OCI-LY7 (cell line): ENCODE measurements at regions not wholly inside any gene's neighbourhood (a gene's known extent, or its start where the extent isn't known, plus 50 kb on each side); places are given as distances from the start of the nearest gene placed in this dataset.

ENCODE experiments used
- BruUV-seq: library from RNA; stranded (reverse); fragments of 400-500 nt; replicated peaks from 2 replicates; lab custom pipeline; 2021; lab: Mats Ljungman, UMichigan
- CTCF ChIA-PET: fragments of 300-600 bp; sonication (Branson Sonifier 250); formaldehyde crosslinking; loops from one replicate; lab custom pipeline; 2022; ENCODE audit warnings: antibody characterized with exemption; ENCODE audit not compliant: unreplicated experiment; lab: Charles Lee
- POLR2A ChIA-PET: fragments of 300-600 bp; sonication (Branson Sonifier 250); formaldehyde crosslinking; loops from one replicate; lab custom pipeline; 2022; ENCODE audit warnings: antibody characterized with exemption; lab: Charles Lee
- DNase-seq: peaks from one replicate; pipeline ENCODE4 v3.0.0-alpha.2; 2015; ENCODE audit warnings: low spot score
- H2AFZ ChIP-seq: fragments of 200-600 bp; sonication (generic), shearing (Covaris generic); 2 replicates; pipeline ENCODE4 v1.6.1; 2014; ENCODE audit warnings: mild to moderate bottlenecking, antibody characterized with exemption, low read length, moderate library complexity
- H3K27ac ChIP-seq: fragments of 200-600 bp; sonication (generic); 2 replicates; pipeline ENCODE4 v1.5.1; 2014; ENCODE audit warnings: mixed run types, low read depth, mild to moderate bottlenecking, moderate library complexity, low read length, inconsistent platforms; ENCODE audit not compliant: poor library complexity, severe bottlenecking
- H3K36me3 ChIP-seq: fragments of 200-600 bp; sonication (generic); 2 replicates; pipeline ENCODE4 v1.6.1; 2014; ENCODE audit warnings: mild to moderate bottlenecking, antibody characterized with exemption, low read length, moderate library complexity, mixed read lengths; ENCODE audit not compliant: insufficient read depth
- H3K4me1 ChIP-seq: fragments of 200-600 bp; sonication (generic); 2 replicates; pipeline ENCODE4 v1.5.1; 2014; ENCODE audit warnings: mild to moderate bottlenecking, low read length; ENCODE audit not compliant: insufficient read depth, poor library complexity, severe bottlenecking
- H3K4me2 ChIP-seq: fragments of 200-600 bp; sonication (generic); 2 replicates; pipeline ENCODE4 v1.6.1; 2014; ENCODE audit warnings: mild to moderate bottlenecking, low read length
- H3K4me3 ChIP-seq: fragments of 200-600 bp; sonication (generic); 2 replicates; pipeline ENCODE4 v1.5.1; 2014; ENCODE audit warnings: mild to moderate bottlenecking, low read depth, low read length; ENCODE audit not compliant: poor library complexity, severe bottlenecking
- H3K79me2 ChIP-seq: fragments of 200-600 bp; sonication (generic); 2 replicates; pipeline ENCODE4 v1.6.1; 2016; ENCODE audit warnings: low read depth, mild to moderate bottlenecking, low read length, moderate library complexity, mixed read lengths; ENCODE audit not compliant: insufficient read depth
- H3K9me2 ChIP-seq: fragments of 200-600 bp; sonication (generic); 2 replicates; pipeline ENCODE4 v1.6.1; 2016; ENCODE audit warnings: mild to moderate bottlenecking, low read length, mixed read lengths; ENCODE audit not compliant: insufficient read depth
- H3K9me3 ChIP-seq: fragments of 200-600 bp; sonication (generic); 2 replicates; pipeline ENCODE4 v1.6.1; 2014; ENCODE audit warnings: mild to moderate bottlenecking, mixed run types, low read length, mixed read lengths
- H4K20me1 ChIP-seq: fragments of 200-600 bp; sonication (generic); 2 replicates; pipeline ENCODE4 v1.6.1; 2014; ENCODE audit warnings: mild to moderate bottlenecking, antibody characterized with exemption, low read length, moderate library complexity, mixed read lengths; ENCODE audit not compliant: insufficient read depth
- CTCF ChIP-seq: fragments of 200-600 bp; sonication (generic); conservative IDR thresholded peaks from 2 replicates; pipeline ENCODE4 v1.5.1; 2014; ENCODE audit warnings: mild to moderate bottlenecking, antibody characterized with exemption, low read length, moderate library complexity, mixed read lengths
- EZH2phosphoT487 ChIP-seq: fragments of 200-600 bp; sonication (generic); IDR thresholded peaks from 2 replicates; pipeline ENCODE4 v1.6.1; 2018; ENCODE audit warnings: low read depth, borderline replicate concordance, mild to moderate bottlenecking, mixed run types, antibody characterized with exemption, low read length, moderate library complexity, mixed read lengths
- intact Hi-C: fragments of 100-400 bp; cut with micrococcal nuclease; formaldehyde crosslinking; loops from one replicate; pipeline ENCODE4 v1.10.0; 2022; ENCODE audit not compliant: unreplicated experiment

- H3K9me2 ChIP-seq: no peaks in the 10 kb centered on the region
- H3K79me2 ChIP-seq: no peaks in the 10 kb centered on the region
- no peaks in the 10 kb centered on the region for H4K20me1 ChIP-seq
- no peaks in the 10 kb centered on the region for H3K9me3 ChIP-seq
- no peak overlapping the region for H3K4me3 ChIP-seq
- no peaks in the 10 kb centered on the region for H3K4me1 ChIP-seq
- H3K36me3 ChIP-seq: no peaks in the 10 kb centered on the region
- CTCF ChIA-PET: no interaction called here
- POLR2A ChIA-PET: no interaction called here
- DNase-seq: no peak
- BruUV-seq: no TSS peak
- no peak overlapping the region for H3K4me2 ChIP-seq
- TF ChIP-seq EZH2phosphoT487 (no peak), CTCF (no peak)
- intact Hi-C loops: no loop called here
- H3K27ac ChIP-seq: no peak overlapping the region
- no peak overlapping the region for H2AFZ ChIP-seq
Observed at GRCh38 chr1:82844447-82844846, 1043.7 kb downstream of the ADGRL2 start.

DNA sequence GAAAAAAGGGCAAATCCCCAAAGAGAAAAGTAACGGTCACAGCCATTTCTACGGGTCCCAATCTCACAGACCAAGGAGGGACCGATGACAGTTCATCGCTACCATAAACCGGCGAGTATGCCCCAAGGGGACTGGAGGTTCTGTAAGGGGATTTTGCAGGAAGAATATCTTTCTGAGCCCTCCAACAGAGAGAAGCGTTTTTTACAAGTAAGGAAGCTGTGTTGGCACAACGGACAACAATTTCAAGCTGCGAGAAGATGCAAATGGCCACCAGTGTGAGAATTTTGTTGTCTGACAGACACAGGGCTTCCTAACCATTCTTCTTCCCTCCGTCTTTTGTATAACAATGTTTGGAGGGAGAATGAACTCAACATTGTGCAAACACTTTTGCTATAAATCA lies 1043.1 kb downstream of the ADGRL2 start:
- H3K4me2 ChIP-seq: no peak overlapping the region
- no peak overlapping the region for H2AFZ ChIP-seq
- DNase-seq: no peak
- no peak overlapping the region for H3K4me3 ChIP-seq
- TF ChIP-seq CTCF: no peak
- no peak for TF ChIP-seq EZH2phosphoT487
- no peaks in the 10 kb centered on the region for H3K79me2 ChIP-seq
- H3K36me3 ChIP-seq: no peaks in the 10 kb centered on the region
- intact Hi-C loops: no loop called here
- CTCF ChIA-PET: no interaction called here
- no TSS peak for BruUV-seq
- no peaks in the 10 kb centered on the region for H3K4me1 ChIP-seq
- no peak overlapping the region for H3K27ac ChIP-seq
- no peaks in the 10 kb centered on the region for H3K9me3 ChIP-seq
- H4K20me1 ChIP-seq: no peaks in the 10 kb centered on the region
- POLR2A ChIA-PET: no interaction called here
- H3K9me2 ChIP-seq: no peaks in the 10 kb centered on the region

GRCh38 chr1:82840192-82840591 lies 1039.5 kb downstream of the ADGRL2 start:
- Histone ChIP-seq H3K4me1 (no peaks in the 10 kb centered on the region), H3K9me2 (no peaks in the 10 kb centered on the region), H4K20me1 (no peaks in the 10 kb centered on the region), H2AFZ (no peak overlapping the region), H3K9me3 (no peaks in the 10 kb centered on the region), H3K4me2 (no peak overlapping the region), H3K79me2 (no peaks in the 10 kb centered on the region), H3K4me3 (no peak overlapping the region), H3K36me3 (no peaks in the 10 kb centered on the region), H3K27ac (no peak overlapping the region)
- no TSS peak for BruUV-seq
- DNase-seq: no peak
- ChIA-PET POLR2A (interaction anchor here (0.7 kb wide), 2 partner anchors 57 to 625 kb away, joined by 3 read pairs; no protein-coding TSS in a partner anchor), CTCF (no interaction called here)
- intact Hi-C loops: no loop called here
- no peak for TF ChIP-seq CTCF
- no peak for TF ChIP-seq EZH2phosphoT487
